Gastrocnemius medialis (tissue), 4 donors: ENCODE measurements at regions not wholly inside any gene's neighbourhood (a gene's known extent, or its start where the extent isn't known, plus 50 kb on each side); places are given as distances from the start of the nearest gene placed in this dataset.

Experiments used
- POLR2A ChIP-seq, 2 donors: fragments of 450-650 bp; IDR thresholded peaks; one replicate each; pipeline ENCODE4 v1.6.1; 2017; ENCODE audit warnings: antibody characterized with exemption in 2 of 2, mild to moderate bottlenecking in 2 of 2, moderate library complexity in 2 of 2
- TF ChIP-seq, protein P1 (sequence below), 5 experiments: fragments of 450-650 bp in 3 of 5; fragments of 200-600 bp in 2 of 5; sonication (generic) in 2 of 5; IDR thresholded peaks in 4 of 5; conservative IDR thresholded peaks in 1 of 5; 1 replicate in 4 of 5; 2 replicates in 1 of 5; pipeline ENCODE4 v1.5.1; 2016 to 2019; ENCODE audit warnings: antibody characterized with exemption in 5 of 5, mild to moderate bottlenecking in 3 of 5, moderate library complexity in 3 of 5

GRCh38 chr13:54317722-54318121, 1289.1 kb downstream of the OLFM4 start:
- TF ChIP-seq, protein P1, sequence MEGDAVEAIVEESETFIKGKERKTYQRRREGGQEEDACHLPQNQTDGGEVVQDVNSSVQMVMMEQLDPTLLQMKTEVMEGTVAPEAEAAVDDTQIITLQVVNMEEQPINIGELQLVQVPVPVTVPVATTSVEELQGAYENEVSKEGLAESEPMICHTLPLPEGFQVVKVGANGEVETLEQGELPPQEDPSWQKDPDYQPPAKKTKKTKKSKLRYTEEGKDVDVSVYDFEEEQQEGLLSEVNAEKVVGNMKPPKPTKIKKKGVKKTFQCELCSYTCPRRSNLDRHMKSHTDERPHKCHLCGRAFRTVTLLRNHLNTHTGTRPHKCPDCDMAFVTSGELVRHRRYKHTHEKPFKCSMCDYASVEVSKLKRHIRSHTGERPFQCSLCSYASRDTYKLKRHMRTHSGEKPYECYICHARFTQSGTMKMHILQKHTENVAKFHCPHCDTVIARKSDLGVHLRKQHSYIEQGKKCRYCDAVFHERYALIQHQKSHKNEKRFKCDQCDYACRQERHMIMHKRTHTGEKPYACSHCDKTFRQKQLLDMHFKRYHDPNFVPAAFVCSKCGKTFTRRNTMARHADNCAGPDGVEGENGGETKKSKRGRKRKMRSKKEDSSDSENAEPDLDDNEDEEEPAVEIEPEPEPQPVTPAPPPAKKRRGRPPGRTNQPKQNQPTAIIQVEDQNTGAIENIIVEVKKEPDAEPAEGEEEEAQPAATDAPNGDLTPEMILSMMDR (IDR thresholded peaks at IDR 0.05 in 4 of 5, conservative IDR thresholded peaks at IDR 0.05 in 1 of 5), result no peak
- no peak for TF ChIP-seq POLR2A (IDR thresholded peaks at IDR 0.05)
